ENCODE measurements at regions not wholly inside any gene's neighbourhood (a gene's known extent, or its start where the extent isn't known, plus 50 kb on each side); places are given as distances from the start of the nearest gene placed in this dataset.

- TF ChIP-seq GABPA (IDR thresholded peaks at IDR 0.05; ENCODE audit: low read depth) (no peak), CTCF (IDR thresholded peaks at IDR 0.05) (no peak), ELF1 (IDR thresholded peaks at IDR 0.05) (no peak), USF2 (IDR thresholded peaks at IDR 0.05; ENCODE audit: borderline replicate concordance, low read depth, low read length) (no peak), EZH2phosphoT487 (IDR thresholded peaks at IDR 0.05; ENCODE audit: borderline replicate concordance, low read depth) (no peak), USF1 (IDR thresholded peaks at IDR 0.05; ENCODE audit: borderline replicate concordance, low read depth) (no peak), POLR2AphosphoS5 (IDR thresholded peaks at IDR 0.05; ENCODE audit: low read depth, low read length) (no peak), FOXJ3 (CRISPR knock-in tag; IDR thresholded peaks at IDR 0.05) (no peak), EP300 (IDR thresholded peaks at IDR 0.05; ENCODE audit: borderline replicate concordance in 1 of 2, low read depth in 1 of 2, low read length in 1 of 2) (no peak), FOSL2 (IDR thresholded peaks at IDR 0.05; ENCODE audit: borderline replicate concordance, low read depth) (no peak), RFX5 (IDR thresholded peaks at IDR 0.05; ENCODE audit: low read length) (no peak)
Observed at GRCh38 chr4:116585246-116585645, 500.1 kb downstream of the TRAM1L1 start.
